Stimulated activated CD4-positive, alpha-beta T cell treated with anti-CD3 and anti-CD28 coated beads, Interleukin-2, amount 100 ng/mL, for 4 hours (primary cell): ENCODE measurements at regions not wholly inside any gene's neighbourhood (a gene's known extent, or its start where the extent isn't known, plus 50 kb on each side); places are given as distances from the start of the nearest gene placed in this dataset.
"Not testable (repeated sequence)": the region's sequence is repeated elsewhere in the genome, so short reads cannot be mapped to it uniquely, and the experiment has no call there.

Experiments
- DNase-seq: peaks from one replicate; pipeline ENCODE4 v3.0.0-alpha.2; 2020; ENCODE audit warnings: low read depth

- DNase-seq = no peak
Measured at GRCh38 chr6:134784336-134784735, 165.6 kb downstream of the ALDH8A1 start.

DNA sequence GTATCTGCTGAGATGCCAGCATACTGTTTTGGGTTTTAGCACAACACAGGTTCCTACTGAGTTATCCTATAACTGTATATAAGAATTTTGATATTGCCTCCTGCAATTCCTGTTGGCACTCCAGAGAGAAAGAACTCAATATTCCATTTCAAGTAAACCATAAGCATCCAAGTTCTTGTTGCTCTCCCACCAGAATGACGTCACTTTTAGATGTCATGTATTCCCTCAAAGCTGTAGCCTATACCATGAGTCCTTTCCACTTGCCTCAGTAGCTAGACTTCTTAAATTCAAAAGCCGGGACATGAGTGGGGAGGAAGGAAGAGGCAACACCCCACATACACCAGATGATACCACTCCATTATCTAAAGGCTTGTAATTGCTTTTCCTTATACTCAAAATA is 171.5 kb downstream of the ALDH8A1 start:
- DNase-seq = no peak

- DNase-seq = no peak
Measured at GRCh38 chr6:134774201-134774638, 175.7 kb downstream of the ALDH8A1 start.

DNA sequence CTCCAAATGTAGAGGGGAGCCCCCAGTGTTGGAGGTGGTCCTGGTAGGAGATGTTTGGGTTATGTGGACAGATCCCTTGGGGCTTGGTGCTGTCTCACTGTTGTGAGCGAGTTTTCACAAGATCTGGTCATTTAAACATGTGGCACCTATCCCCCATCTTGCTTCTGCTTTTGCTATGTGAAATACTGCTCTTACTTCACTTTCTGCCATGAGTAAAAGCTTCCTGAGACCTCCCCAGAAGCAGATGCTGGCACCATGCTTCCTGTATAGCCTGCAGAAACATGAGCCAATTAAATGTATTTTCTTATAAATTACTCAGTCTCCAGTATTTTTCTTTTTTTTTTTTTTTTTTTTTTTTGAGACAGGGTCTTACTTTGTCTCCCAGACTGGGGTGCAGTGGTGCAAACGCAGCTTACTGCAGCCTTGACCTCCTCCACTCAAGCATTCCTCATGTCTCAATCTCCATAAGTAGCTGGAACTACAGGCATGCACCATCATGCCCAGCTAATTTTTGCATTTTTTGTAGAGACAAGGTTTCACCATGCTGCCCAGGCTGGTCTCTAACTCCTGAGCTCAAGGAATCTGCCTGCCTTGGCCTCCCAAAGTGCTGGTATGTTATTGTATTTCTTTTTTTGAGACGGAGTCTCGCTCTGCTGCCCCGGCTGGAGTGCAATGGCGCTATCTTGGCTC is 177.1 kb downstream of the ALDH8A1 start:
- no peak for DNase-seq

DNA sequence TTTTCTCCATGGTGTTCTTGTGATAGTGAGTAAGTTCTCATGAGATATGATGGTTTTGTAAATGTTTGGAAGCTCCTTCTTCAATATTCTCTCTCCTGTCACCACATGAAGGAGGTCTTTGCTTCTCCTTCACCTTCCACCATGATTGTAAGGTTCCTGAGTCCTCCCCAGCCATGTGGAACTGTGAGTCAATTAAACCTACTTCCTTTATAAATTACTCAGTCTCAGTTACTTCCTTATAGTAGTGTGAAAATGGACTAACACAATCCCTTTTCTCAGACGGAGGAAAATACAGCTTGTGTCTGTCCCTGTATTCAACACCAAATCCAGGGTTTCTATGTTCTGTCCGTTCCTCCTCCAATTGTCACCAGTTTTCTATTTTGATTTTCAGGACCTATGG is 181.0 kb downstream of the ALDH8A1 start:
- DNase-seq = no peak

DNA sequence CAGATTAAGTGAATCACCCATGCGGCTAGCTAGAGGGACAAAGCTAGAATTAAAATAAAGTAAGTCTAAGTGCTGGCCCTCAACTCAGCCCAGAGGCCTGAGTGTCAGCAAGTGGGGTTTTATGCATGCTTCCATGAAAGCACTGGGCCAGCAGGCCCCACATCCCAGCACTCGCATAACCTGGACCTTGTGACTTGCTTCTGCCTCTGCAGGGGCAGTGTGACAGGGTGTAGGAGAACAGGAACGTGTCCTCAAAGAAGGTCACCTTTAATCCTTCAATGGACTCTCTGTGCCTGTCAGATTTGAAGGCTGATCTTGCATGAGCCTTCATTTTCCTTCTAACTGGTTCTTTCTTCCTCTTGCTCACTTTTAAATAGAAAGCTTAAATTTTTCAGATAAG is 183.4 kb downstream of the ALDH8A1 start:
- no peak for DNase-seq

DNA sequence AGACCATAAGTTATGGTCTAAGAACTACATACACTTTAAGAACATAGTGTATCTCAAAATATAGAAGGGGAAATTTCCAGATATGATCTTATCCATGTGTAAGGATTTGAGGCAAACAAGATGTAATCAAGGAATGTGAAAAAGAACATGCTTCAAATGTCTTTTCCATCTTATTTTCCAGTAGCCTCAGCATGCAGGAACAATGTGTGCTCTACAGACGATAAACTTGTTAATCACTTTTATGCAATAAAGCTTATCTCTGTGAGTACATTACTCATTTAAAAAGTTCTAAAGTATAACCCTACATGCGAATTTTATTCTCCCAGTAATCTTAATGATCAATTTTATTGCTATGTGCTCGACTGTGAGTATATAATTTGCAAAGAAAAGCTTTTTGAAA is 185.2 kb downstream of the ALDH8A1 start:
- DNase-seq = no peak

DNA sequence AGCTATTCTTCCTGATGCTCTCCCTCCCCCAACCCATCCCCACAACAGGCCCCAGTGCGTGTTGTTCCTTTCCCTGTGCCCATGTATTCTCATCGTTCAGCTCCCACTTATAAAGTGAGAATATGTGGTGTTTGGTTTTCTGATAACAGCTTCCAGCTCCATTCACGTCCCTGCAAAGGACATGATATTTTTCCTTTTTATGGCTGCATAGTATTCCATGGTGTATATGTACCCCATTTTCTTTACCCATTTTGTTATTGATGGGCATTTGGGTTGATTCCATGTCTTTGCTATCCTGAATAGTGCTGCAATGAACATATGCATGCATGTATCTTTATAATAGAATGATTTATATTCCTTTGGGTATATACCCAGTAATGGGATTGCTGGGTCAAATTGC is 186.3 kb downstream of the ALDH8A1 start:
- not testable (repeated sequence) for DNase-seq

DNA sequence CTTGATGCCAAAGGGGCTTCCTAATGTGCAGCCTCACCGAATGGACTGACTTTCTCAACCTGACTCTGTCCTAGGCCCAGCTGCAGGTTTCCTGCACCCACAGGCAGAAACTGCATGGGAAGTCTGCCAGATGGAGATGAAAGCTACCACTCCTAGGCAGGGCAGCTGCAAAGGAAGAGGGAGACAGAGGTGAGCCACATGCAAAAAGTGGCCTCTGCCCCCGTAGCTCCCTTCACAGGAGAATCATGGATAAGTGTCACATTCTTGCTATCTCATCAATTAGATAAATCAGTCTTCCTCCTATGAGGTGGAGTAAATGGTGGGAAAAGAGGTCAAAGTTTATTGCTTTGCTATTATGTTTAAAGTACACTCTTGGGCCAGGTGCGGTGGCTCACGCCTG is 191.3 kb downstream of the ALDH8A1 start:
- no peak for DNase-seq

- DNase-seq = no peak
Measured at GRCh38 chr6:134757911-134758361, 192.0 kb downstream of the ALDH8A1 start.

DNA sequence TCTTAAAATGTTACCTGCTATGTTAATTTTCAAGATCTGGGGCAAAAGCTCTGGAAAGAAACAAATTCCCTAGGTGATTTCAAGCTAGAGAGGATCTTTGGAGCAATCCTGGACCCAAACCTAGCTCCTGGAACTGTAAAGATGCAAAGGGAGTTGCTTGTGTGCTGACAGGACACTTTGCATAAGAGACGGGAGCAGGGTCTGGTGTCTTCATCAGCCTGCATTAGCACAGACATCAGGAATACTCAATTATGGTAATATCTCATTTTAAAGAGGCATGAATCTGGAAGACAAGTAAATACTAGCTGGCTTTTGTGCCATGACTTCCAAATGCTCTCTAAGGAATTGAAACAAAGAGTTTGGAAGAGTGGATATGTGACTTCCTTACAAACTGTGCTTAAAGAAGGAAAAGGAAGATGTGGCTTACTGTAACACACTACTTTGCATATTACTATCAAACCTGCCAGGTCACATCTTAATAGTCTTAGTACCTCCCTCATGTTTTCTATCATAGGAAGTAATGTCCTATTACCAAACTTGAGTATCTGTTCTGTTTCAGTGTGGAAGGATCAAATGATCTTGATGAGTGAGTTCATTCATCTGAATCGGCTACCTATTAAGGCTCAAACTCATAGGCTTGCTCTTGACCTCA is 193.4 kb downstream of the ALDH8A1 start:
- DNase-seq = no peak

DNA sequence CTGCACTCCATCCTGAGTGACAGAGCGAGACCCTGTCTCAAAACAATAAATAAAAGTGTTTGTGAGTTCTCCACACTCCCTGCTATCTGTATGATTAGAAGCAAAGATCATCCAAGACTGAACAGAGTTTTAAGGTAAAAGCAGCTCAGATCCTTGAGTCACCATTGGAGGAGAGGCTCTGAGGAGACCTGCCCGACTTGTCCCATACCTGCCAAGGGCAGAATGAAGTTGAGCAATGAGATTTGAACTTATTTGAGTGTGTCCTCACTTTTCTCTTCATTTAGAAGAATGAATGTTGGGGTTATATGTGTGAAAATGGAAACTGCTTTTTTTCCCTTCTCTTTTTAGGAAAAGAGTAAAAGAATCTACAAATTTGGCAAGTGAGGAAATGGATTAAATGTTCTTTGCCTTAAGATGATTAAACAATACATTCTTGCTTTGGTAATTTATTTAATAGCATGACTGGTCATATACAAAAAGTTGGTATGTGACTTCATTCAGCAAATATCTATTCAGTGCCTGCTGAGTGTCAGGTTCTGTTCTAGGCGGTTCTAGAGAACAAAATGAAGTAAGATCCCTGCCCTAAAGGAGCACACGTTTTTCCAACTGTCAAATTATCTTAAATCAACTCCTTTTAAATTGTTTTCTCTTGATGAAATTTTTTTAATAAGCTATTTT is 195.7 kb downstream of the ALDH8A1 start:
- no peak for DNase-seq

DNA sequence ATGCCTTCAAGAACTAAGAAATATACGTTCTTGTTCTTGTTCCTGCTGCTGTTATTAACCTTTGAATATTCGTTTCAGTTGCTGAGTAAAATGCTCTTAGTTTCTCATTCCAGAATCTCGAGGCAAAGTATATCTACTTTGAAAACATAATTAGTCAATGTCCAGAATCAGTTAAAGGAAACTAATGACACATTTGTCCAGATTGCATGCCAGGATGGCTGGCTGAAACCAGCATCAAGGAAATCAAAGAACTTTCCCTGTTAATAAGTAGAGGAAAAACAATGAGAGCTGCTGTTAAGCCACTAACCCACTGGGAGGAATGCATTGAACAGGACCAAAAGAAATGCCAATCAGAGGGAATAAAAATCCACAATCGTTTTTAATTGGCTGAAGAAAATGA is 196.9 kb downstream of the ALDH8A1 start:
- no peak for DNase-seq

DNA sequence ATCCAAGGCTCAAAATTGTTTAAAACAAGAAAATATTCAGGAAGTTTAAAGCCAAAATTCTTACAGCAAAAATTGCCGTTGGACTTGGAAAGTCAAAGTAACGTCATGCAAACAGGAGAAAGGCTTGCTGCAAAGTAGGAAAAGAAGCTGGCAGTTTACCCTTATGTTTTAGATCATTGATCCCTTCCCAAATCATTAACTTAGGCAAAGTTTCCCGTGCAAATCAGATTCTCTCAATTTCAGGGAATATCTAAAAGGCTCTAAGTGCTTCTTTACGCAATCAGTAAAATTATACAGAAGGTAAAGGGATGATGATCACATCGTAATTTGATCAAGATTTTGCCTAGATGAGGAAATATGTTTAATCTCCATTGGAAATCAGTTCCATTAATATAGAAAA is 197.5 kb downstream of the ALDH8A1 start:
- no peak for DNase-seq

DNA sequence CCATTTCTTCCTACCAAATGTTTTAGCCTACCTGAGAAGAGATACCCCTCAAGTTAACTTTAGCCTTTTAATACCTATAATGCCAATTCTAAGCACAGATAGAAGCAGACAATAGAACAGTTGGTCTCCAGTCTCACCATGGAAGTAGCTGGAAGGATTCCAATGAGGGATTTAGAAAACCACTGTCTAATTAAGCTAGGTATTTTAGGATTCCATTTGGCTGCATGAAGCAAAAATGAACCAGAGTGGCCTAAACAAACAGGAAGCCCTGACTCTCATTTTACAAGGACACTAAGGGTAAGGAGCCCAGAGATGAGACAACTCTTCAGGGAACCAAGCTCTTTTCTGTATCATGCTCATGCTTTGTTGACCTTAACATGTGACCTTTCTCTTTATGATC is 199.2 kb downstream of the ALDH8A1 start:
- no peak for DNase-seq

GRCh38 chr6:134748484-134748883 is 201.4 kb downstream of the ALDH8A1 start:
- DNase-seq = no peak

GRCh38 chr6:134747197-134747596 is 202.7 kb downstream of the ALDH8A1 start:
- not testable (repeated sequence) for DNase-seq

DNA sequence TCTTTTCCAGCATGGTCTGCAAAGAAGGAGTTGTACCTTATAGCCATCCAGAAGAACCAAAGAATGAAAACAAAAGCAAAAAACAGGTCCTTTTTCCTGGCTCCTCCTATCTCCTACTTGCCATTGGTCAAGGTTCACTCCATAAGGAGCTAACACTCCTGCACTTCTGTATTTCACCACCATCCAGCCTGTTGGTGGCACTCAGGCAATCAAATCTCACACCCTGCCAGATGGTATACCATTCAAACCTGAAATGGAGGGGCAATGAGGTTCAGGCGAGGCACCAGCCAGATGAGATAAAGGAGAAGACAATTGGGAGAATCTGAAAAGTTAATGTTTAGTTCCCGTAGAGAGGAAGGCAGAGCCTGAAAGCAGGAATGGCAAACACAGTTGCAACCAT is 203.8 kb downstream of the ALDH8A1 start:
- no peak for DNase-seq

GRCh38 chr6:134745192-134745591 is 204.7 kb downstream of the ALDH8A1 start:
- DNase-seq = not testable (repeated sequence)

- DNase-seq = no peak
Measured at GRCh38 chr6:134744301-134744700, 205.6 kb downstream of the ALDH8A1 start.

DNA sequence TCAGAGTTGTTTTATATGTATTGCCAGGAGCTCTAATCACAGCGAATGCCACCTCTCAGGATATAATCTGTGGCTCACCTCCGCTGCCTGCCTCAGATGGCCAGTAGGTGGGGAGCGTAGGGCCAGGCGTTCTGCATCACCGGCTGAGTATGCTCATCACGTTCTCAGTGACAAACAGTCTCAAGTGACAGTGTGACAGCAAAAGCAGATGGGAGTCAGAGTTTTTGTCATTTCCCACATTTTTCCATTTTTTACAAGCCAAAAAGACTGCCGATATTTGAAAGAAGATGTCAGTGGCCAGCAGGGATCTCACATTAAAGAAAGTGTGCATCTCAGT is 208.7 kb downstream of the ALDH8A1 start:
- no peak for DNase-seq

DNA sequence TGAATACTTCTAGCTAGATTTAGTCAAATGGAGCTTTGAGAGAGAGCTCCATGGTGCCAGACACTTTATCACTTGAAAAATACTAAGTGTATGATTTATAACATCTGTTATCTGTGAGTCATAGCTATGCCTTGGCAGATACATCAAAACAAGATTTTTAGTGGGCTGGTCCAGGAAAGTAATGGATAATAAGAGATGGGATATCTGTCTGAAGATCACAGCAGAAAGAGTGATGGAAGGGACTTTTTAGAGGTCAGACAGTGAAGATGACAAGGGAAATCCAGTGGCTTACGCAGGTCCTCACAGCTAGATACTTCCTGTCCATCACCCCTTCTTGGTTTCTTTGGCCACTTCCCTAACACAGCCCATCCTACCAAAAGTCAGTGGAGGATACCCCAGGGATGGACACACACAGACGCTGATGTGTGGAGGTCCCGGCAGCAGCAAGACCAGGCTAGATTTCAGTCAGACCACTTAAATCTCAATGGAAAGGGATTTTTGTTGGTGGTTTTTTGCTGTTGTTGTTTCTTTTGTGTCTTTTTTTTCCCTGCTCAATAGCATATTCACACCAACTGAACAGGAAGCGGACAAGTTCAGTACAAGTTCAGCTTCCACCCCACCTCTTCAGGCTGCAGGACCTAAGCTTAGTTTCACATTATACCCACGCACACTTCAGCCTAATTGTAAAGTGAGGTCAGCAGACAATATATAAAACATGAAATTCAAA is 209.3 kb downstream of the ALDH8A1 start:
- DNase-seq = no peak

- DNase-seq = no peak
Measured at GRCh38 chr6:134740027-134740373, 209.9 kb downstream of the ALDH8A1 start.
